GM21576 (cell line): ENCODE measurements at regions not wholly inside any gene's neighbourhood (a gene's known extent, or its start where the extent isn't known, plus 50 kb on each side); places are given as distances from the start of the nearest gene placed in this dataset.

ENCODE experiments used
- ATAC-seq: cut with Tn5 transposase; IDR thresholded peaks from one replicate; pipeline ENCODE4 v1.9.1; 2021; ENCODE audit warnings: mild to moderate bottlenecking, moderate library complexity; ENCODE audit not compliant: unreplicated experiment

DNA sequence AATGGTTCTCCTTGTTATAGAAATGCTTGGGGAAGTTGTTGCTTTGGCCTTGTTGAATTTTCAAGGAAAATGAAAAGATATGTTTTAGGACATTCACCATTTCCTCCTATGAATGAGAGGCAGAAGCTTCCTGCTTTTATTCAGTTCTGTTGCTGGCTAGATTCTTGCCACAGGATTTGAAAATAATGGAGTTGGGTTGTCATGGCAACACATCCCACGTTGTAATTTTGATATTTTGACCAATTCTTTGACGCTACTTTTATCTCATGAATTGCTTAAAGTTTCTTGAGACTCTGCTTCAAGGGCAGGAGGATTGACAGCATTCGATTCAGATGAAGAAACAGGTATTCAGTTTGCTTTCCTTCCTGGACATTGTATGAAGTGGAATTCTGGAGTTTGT is 331.5 kb downstream of the PRDM2 start:
- ATAC-seq: no peak

DNA sequence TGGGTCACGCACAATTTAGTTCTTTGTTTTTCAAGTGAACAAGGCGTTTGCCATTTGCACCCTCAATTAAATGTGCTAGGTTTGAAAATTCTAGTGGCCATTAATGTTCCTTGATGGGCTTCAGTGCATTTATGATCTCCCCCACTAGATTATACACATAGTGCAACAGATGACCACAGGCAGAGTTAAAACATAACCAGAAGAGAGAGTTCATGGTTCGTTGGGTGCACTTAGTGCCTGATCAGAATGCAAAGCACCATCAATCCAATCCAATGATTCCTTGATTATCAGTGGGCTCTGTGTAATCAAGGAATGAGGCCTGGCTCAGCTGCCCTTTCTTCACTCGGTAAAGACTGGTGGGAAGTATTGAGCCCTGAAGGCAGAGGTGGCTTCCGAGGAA is 334.5 kb downstream of the PRDM2 start:
- ATAC-seq: no peak

GRCh38 chr1:14037101-14037847 is 337.3 kb downstream of the PRDM2 start:
- ATAC-seq: no peak

DNA sequence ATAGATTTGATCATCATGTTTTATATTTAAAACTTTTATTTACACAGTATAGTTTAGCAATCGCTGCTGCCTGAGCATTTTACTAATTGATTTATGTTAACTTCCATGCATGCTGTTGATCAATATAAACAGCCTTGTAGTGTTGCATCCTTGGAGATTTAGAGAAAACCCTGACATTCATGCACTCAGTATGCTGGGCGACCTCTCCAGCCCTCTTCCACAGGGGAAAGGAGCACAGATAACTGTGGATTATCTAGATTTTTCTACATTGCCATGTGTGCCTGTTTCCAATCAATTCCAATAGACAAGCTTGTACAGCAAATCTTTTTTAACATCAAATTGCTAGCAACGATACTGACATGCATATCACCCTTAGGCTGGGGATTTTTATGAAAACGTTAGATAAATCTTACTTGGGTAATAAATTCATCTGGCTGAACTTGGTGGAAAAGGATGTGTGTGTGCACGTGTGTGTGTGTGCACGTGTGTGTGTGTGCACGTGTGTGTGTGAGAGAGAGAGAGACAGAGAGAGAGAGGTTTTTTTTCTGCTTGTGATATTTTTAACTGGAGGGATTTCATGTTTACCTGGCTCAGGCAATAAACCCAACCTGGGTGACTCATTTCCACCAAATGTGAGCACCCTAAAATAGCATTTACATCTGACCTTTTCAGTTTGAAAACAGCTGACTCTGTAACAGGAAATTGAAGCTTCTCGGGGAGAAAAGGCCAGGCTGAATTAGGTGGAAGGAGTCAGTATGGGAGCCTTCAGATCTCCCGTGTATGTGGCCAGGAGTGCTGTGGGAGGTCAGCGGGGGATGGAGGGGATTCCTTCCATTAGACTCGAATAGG is 339.8 kb downstream of the PRDM2 start:
- ATAC-seq: no peak

- ATAC-seq: no peak
Measured at GRCh38 chr1:14049965-14050364, 350.0 kb downstream of the PRDM2 start.

DNA sequence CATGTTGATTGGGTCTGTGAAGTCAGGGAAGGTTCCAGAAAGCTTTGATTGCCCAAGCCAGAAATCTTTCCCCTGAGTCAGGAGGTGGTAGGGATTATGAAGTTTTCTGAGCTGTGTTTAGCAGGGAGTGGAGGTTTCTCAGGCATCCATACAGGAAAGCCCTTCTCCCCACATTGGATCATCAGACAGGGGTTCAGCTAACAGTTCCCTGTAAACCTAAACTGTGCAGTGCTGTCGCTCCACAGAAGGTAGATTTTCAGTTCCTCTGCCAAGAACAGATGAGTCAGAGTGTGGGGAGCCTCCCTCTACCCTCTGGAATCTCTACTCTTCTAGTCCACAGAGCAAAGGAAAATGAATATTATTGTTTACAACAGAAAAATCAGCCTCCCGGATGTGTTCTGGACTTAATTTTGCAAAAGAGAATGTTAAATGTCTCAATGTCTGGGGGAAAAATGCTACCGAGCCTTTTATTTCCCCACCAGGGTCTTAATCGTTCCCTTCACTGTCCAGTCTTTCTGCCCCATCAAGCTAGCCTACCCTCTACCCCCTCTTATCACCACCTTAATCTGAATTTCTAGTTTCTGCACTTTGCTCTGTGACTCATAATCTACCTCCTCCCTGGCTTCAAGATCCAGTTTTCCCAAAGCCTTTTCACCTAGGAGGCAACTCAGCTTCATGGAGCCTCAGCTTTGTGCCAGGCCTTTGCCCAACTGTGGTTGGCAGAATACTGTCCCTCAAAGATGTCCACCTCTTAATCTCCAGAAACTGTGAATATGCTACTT is 355.6 kb downstream of the PRDM2 start:
- ATAC-seq: no peak

DNA sequence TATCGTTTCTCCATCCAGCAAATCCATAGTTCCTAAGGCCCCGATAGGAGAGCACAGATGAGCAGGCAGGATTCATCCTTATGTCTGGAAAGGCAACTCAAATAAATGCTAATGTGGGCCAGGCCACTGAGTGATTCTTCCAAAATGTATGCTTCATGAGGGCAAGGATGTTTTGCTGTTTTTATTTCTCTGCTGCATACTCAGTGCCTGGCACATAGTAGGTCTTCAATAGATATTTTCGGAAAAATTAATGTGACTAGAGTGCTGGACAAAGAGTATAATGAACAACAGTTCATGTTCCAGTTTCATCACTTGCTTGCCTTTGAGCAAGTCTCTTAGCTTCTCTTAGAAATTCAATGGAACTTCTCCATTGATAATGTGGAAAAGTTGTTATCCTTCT is 357.7 kb downstream of the PRDM2 start:
- no peak for ATAC-seq

DNA sequence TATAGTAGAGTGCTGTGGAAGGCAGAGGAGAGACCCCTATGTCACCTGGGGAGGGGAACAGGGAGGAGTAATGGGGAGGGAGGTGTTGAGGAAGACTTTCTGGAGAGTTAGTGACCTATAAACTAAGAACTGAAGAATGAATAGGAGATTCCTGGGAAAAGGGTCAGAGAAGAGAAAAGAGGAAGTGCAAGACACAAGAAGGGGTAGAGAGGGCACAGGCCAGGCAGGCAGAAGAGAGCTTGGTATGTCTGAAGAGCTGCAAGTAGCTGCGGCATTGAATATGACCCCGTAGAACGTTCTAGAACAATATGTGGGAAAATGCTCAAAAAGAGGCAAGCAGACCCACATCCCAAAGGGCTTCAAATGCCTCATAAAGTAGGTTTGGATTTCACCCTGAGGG is 361.2 kb downstream of the PRDM2 start:
- ATAC-seq: no peak

DNA sequence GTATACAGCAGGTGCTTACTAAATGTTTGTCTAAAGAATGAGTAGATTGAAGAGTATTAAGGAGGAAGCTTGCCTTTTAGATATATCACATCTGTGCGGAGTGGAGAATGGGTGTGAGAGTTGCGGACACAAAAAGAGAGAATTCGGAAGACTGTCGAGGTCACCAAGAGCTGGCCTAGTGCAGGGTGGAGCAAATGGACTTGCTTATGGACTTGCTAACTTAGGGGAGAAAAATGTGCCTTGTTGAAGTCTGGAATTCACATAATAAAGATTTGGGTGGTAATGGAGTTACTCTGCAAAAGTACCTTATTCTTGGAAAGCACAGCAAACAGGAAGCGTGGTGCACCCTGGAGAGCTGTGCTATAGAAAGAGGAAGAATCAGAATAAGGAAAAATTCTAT is 361.7 kb downstream of the PRDM2 start:
- no peak for ATAC-seq

GRCh38 chr1:14062669-14063068 is 362.7 kb downstream of the PRDM2 start:
- ATAC-seq: no peak

GRCh38 chr1:14064649-14065442 is 364.9 kb downstream of the PRDM2 start:
- no peak for ATAC-seq

GRCh38 chr1:14065486-14065885 is 365.5 kb downstream of the PRDM2 start:
- ATAC-seq: no peak

DNA sequence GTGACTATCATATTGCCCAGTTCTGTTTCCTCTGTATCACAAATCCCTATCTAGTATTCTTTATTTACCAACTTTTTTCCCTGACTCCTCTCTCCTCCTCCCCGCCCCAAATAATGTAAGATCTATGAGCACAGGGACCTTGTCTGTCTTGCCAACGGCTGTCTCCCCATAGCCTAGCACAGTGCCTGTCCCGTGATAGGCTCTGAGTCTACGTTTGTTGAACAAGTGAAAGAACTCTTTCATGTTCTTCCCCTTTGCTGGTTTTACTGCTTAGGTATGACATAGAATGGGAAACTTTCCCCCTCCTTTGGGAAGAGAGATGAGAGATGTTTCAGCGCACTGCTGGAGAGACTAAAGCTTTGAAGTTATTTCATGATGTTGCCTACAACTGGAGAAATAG is 367.0 kb downstream of the PRDM2 start:
- no peak for ATAC-seq

GRCh38 chr1:14067711-14068110 is 367.7 kb downstream of the PRDM2 start:
- ATAC-seq: no peak

DNA sequence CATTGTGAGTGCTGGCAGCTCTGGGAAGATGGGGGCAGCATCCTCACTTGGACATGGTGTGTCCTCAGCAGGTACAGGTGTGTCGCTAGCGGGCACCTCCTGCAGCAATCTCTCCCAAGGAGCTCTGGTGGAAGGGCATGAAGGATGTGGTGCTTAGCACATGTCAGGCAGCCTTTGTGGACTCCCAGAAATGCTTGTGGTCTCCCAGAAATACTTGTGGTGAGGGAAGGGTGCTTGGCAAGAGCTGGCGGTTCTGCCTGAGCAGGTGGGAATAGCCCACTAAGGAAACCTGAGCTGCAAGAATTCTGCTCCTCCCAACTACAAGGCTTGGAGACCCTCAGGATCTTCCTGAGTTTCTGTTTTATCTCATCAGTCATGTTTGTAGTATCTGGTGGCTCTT is 371.6 kb downstream of the PRDM2 start:
- ATAC-seq: no peak

DNA sequence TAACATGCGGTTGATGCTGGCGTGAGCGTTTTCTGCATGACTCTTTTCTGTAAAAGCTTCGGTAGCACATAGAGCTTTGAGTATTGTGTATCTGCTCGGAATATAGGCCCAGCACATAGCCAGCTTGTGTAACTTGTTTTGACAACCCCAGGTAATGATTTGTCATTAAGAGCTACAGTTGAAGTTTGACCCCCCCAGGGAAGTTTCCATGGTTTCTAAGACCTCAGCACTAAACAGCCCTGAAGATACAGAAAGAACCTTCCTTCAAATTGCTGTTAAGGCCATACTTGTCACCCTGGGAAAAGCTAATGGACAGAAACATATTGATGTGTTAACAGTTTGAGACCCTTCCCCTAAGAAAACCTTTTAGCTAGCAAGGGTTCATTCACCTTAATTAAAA is 380.7 kb downstream of the PRDM2 start:
- no peak for ATAC-seq

- no peak for ATAC-seq
Measured at GRCh38 chr1:14082331-14082730, 382.3 kb downstream of the PRDM2 start.

- no peak for ATAC-seq
Measured at GRCh38 chr1:14083277-14083676, 383.3 kb downstream of the PRDM2 start.

DNA sequence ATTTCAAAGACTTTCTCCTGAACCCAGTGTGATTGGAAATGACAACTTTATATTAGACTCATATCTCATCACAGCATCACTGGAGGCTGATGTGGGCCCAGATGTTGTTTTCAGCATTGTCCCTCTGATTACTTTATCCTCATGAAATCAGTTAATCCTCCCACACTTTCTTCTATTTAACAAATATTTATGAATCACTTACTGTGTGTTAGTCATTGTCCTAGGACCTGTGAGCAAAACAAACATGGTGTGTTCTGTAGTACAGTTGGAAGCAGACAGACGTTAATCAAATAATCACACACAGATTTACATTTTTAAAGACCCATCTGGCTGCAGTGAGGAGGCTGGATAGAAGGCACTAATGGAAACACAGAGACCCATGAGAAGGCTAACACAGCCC is 383.7 kb downstream of the PRDM2 start:
- no peak for ATAC-seq

GRCh38 chr1:14090062-14090461 is 390.1 kb downstream of the PRDM2 start:
- no peak for ATAC-seq

DNA sequence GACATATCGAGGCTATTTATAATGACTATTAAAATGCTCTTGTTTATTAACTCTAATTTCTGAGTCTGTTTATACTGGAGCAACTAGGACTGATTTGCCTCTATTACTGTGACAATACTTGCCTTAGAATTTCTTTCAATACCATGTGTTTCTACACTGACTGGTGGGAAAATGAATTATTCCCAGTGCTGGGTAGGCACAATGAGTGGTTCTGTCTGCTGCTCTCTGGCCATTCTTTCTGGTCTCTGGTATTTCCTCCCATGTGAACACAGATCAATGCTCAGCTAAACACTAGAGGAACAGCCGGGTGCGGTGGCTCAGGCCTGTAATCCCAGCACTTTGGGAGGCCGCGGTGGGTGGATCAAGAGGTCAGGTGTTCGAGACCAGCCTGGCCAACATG is 390.5 kb downstream of the PRDM2 start:
- no peak for ATAC-seq
